SK-N-MC (cell line): ENCODE measurements at regions not wholly inside any gene's neighbourhood (a gene's known extent, or its start where the extent isn't known, plus 50 kb on each side); places are given as distances from the start of the nearest gene placed in this dataset.

Experiments
- DNase-seq: peaks from one replicate; pipeline ENCODE4 v3.0.0-alpha.2; 2011; ENCODE audit warnings: low read depth, low spot score
- H3K27ac ChIP-seq: fragments of 200-600 bp; sonication (generic); 2 replicates; pipeline ENCODE4 v1.5.1; 2016; ENCODE audit warnings: mixed run types
- H3K36me3 ChIP-seq: fragments of 200-600 bp; sonication (generic); 2 replicates; pipeline ENCODE4 v1.6.1; 2017; ENCODE audit warnings: antibody characterized with exemption, low read length, mixed read lengths; ENCODE audit not compliant: insufficient read depth
- H3K4me3 ChIP-seq: fragments of 200-600 bp; sonication (generic); 2 replicates; pipeline ENCODE4 v1.5.1; 2016
- H3K9ac ChIP-seq: fragments of 200-600 bp; sonication (generic); 2 replicates; pipeline ENCODE4 v1.8.0; 2017; ENCODE audit warnings: mixed run types, mixed read lengths; ENCODE audit not compliant: insufficient read length
- H3K9me3 ChIP-seq: fragments of 200-600 bp; sonication (generic); 2 replicates; pipeline ENCODE4 v1.6.1; 2017; ENCODE audit warnings: low read depth, mild to moderate bottlenecking, antibody characterized with exemption, low read length, moderate library complexity, mixed read lengths
- EZH2 ChIP-seq: fragments of 200-600 bp; sonication (generic); IDR thresholded peaks from one replicate; pipeline ENCODE4 v1.6.1; 2017; ENCODE audit warnings: antibody characterized with exemption
- FOXP2 ChIP-seq: optimal IDR thresholded peaks from 2 replicates; pipeline ENCODE3; 2011; ENCODE audit warnings: mild to moderate bottlenecking, moderate library complexity; ENCODE audit not compliant: insufficient read depth; ENCODE audit errors: extremely low read length, control extremely low read depth
- POLR2AphosphoS5 ChIP-seq: IDR thresholded peaks from 2 replicates; pipeline ENCODE4 v1.6.1; 2012; ENCODE audit warnings: mild to moderate bottlenecking, low read depth, low read length, borderline replicate concordance

DNA sequence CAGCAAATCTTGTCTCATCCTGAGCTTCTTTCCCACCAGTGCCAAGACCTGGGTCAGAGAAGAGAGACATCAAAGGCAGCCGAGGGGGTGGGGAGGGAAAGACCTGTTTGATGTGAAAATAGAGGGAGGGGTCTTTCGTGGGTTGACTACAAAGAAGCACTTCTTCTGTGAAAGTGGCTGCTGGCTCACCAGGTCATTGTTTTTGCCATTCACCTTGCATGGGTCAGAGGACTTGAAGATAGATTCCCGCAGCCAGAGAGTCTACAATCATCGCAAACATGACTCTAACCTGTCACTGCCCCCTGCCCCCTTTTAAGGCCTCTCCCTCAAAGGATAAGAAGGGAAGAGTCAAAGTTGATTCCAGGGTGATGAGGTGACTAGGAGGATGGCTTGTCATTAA, 166.1 kb upstream of the BMPER start:
- no peak for TF ChIP-seq FOXP2
- no peak for TF ChIP-seq EZH2
- no peak for TF ChIP-seq POLR2AphosphoS5
- H3K9ac ChIP-seq, result no peak overlapping the region
- H3K9me3 ChIP-seq, result no peaks in the 10 kb centered on the region

DNA sequence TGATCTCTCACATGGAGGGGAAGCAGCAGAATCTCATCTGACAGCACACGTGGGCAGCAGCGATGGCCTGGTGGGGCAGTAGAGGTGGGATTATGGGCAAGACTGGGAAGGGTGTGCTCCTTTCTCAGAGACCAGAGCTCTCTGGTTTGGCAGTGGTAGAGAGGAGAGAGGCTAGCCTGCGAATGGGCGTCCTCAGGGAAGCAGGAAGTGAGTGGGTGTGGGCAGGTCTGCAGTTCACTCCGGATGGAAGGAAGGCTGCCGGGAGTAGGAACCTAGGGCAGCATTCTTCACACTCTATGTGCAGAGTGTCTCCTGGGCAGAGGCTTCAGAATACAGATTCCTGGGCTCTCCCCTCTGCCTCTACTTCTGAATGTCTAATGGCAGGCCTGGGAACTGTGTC, 162.8 kb upstream of the BMPER start:
- TF ChIP-seq FOXP2 (no peak), EZH2 (no peak)
- Histone ChIP-seq H3K27ac (no peak overlapping the region), H3K4me3 (no peak overlapping the region), H3K9ac (no peak overlapping the region), H3K36me3 (no peaks in the 10 kb centered on the region), H3K9me3 (no peaks in the 10 kb centered on the region)
- no peak for DNase-seq

More for the DNA sequence above, 166.1 kb upstream of the BMPER start:
- H3K4me3 ChIP-seq, result no peak overlapping the region
- H3K36me3 ChIP-seq, result no peaks in the 10 kb centered on the region
- DNase-seq, result no peak
- no peak overlapping the region for H3K27ac ChIP-seq

DNA sequence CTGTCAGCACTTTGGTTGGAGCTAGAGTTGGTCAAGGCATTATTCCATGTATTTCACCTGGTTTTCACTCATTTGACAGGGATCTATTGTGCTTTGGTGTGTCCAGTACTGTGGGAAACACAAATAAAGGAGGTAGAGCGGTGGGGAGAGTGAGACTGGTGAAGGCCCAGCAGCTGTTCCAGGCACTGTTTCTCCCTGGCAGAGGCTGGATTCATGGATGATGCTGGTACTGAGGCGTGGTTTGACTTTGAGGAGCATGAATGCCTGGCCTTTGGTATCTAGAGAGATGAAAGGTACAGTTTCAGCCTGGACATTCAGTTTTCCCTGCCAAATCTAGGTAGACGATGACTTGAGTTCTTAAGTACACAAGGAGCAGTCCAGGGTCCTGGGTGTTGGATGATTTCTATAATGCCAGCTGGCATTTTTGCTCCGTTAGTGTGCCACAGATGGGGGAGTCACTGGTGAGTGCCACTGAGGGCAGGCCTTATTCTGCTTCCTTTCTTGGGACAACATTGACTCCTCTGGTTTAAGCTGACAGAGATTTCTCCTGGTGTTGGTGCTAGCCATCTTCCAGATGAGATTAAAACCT, 162.2 kb upstream of the BMPER start:
- no peak overlapping the region for H3K4me3 ChIP-seq
- H3K36me3 ChIP-seq, result no peaks in the 10 kb centered on the region
- DNase-seq, result no peak
- TF ChIP-seq EZH2, result no peak
- no peak for TF ChIP-seq FOXP2
- H3K27ac ChIP-seq, result no peak overlapping the region
- H3K9me3 ChIP-seq, result no peaks in the 10 kb centered on the region
- H3K9ac ChIP-seq, result no peak overlapping the region

DNA sequence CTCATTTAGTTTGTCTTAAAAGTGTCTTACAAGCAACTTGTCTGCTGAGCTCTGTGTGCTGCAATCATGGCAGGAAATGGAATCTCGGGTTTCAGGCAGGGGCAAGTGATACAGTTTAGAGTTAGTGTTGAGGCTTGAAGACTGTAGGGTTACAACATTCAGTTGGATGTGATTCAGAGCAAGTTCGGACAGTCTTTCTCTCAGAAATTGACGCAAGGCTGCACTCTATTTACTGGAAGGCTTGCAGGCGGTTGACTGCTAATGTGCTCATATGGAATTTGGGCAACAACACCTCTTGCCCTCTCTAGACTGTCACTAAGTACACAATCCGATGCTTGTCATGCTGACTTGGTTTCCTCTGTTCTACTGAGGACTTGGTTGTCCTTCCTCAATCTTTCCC, 161.7 kb upstream of the BMPER start:
- no peak overlapping the region for H3K27ac ChIP-seq
- TF ChIP-seq POLR2AphosphoS5 (no peak), EZH2 (no peak), FOXP2 (no peak)
- no peak for DNase-seq
- H3K9ac ChIP-seq, result no peak overlapping the region
- no peaks in the 10 kb centered on the region for H3K9me3 ChIP-seq
- H3K36me3 ChIP-seq, result no peaks in the 10 kb centered on the region
- H3K4me3 ChIP-seq, result no peak overlapping the region

DNA sequence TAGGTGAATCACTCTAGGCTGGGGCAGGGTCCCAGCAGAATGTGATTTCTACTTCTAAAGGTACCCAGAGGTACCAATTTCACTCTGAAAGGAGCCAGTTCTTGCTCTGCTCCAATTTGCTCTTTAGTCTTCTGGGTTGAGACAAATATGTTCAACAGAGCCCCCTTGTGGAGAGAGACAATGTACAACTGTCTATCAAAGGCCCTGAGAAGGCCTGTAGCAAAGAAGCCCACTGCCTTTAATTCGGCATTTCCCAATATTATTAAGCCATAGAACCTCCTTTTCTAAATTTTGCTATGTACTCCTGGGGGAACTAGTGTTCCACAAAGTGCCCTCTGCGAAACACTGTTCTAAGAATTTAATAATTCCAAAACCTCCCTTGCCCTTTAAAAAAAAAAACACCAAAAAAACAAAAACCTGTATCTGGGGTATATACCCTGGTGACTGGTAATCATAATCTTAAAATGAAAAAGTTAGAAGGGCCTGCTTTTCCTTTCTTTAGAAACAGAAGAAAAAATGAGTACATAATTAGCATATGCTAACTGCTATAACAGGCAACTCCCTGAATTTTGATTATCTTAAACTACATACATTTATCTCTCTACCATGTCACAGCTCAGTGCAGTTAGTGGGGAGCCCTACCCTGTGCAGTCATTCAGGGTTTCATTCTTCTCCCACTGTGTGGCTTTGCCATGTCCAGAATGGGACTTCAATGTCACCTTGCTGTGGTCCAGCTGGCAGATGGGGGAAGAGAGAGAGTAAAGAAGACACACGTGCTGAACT, 160.9 kb upstream of the BMPER start:
- no peak overlapping the region for H3K4me3 ChIP-seq
- DNase-seq, result no peak
- H3K36me3 ChIP-seq, result no peaks in the 10 kb centered on the region
- H3K9ac ChIP-seq, result no peak overlapping the region
- no peak overlapping the region for H3K27ac ChIP-seq
- H3K9me3 ChIP-seq, result no peaks in the 10 kb centered on the region
- TF ChIP-seq POLR2AphosphoS5, result no peak
- TF ChIP-seq FOXP2, result no peak

DNA sequence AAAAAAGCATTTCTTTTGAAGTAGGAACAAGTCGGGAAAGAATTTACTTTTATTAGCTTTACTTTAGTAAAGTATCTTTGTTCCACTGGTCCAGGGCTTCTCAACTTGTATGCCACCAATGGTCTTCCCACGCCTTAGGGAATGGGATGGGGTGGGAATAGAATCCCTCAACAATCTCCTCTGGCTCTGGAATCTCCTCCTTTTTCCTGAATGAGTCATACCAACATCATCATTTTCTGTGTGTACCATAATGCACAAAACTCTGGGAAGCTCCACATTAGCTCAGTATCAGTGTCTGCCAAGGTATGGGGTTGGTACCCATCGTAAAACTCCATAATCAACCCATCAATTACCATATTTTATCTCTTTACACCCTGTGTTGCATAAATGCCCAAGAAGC, 159.4 kb upstream of the BMPER start:
- Histone ChIP-seq H3K9ac (no peak overlapping the region), H3K9me3 (no peaks in the 10 kb centered on the region), H3K36me3 (no peaks in the 10 kb centered on the region), H3K4me3 (no peak overlapping the region), H3K27ac (no peak overlapping the region)
- TF ChIP-seq FOXP2 (no peak), EZH2 (no peak), POLR2AphosphoS5 (no peak)
- DNase-seq, result no peak

DNA sequence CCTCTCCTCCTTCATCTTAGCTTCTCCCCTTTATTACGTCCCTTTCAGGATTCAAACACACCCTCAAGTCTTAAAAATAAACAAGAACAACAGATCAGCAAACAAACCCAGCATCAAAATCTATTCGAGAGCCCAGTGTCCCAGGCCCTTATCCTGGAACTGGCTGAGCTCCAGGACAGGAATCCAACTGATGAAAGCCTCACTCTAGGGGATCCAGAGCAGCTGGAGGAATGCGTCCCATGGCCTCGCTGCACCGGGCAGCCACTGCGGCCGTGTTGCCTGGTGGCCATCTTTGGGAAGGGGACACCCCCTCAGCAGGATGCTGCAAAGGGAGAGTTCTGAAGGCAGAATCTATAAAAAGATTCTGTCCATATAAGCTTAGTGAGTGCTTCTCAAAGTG, 156.5 kb upstream of the BMPER start:
- no peak overlapping the region for H3K27ac ChIP-seq
- no peak overlapping the region for H3K4me3 ChIP-seq
- H3K36me3 ChIP-seq, result no peaks in the 10 kb centered on the region
- no peak overlapping the region for H3K9ac ChIP-seq
- H3K9me3 ChIP-seq, result no peaks in the 10 kb centered on the region
- DNase-seq, result no peak
- TF ChIP-seq EZH2 (no peak), FOXP2 (no peak), POLR2AphosphoS5 (no peak)

DNA sequence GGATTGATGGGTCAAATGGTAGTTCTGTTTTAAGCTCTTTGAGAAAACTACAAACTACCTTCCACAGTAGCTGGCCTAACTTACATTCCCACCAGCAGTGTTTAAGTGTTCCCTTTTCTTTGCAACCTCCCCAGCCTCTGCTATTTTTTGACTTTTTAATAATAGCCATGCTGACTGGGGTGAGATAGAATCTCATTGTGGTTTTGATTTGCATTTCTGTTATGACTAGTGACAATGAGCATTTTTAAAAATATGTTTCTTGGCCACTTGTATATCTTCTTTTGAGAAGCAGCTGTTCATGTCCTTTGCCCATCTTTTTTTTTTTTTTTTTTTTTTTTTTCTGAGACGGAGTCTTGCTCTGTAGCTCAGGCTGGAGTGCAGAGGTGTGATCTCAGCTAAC, 155.2 kb upstream of the BMPER start:
- TF ChIP-seq FOXP2, result no peak
- no peak for TF ChIP-seq EZH2
- DNase-seq, result no peak
- H3K27ac ChIP-seq, result no peak overlapping the region

DNA sequence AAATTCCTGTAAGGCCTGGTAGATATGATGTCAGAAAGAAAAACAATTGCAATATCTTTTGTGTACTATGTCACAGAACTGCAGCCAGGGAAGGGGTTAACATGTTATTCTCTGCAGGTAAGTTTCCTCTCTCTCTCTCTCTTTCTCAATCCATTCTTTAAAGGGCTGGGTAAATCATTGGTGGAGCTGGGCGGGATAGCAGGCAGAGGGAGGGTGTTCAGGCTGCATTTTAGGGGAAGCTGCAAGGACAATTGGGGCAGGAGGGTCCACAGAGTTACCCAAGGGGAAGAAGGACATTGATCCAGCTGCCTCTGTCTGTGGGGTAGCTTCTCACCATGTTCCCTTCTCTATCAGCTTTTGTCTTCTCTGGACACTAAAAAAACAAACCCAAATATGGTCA, 153.9 kb upstream of the BMPER start:
- H3K9ac ChIP-seq, result no peak overlapping the region
- H3K4me3 ChIP-seq, result no peak overlapping the region
- no peaks in the 10 kb centered on the region for H3K36me3 ChIP-seq
- H3K27ac ChIP-seq, result peak overlapping the region; percentile 88; the same call in 1 of the 2 replicates
- TF ChIP-seq POLR2AphosphoS5 (no peak), FOXP2 (no peak), EZH2 (no peak)
- H3K9me3 ChIP-seq, result no peaks in the 10 kb centered on the region
- DNase-seq, result no peak

More for the DNA sequence above, 155.2 kb upstream of the BMPER start:
- Histone ChIP-seq H3K36me3 (no peaks in the 10 kb centered on the region), H3K9me3 (no peaks in the 10 kb centered on the region), H3K9ac (no peak overlapping the region), H3K4me3 (no peak overlapping the region)
